ENCODE measurements at regions not wholly inside any gene's neighbourhood (a gene's known extent, or its start where the extent isn't known, plus 50 kb on each side); places are given as distances from the start of the nearest gene placed in this dataset.

GRCh38 chr2:18777250-18777812 is 188.0 kb upstream of the NT5C1B start:
- H3K27me3 Mint-ChIP-seq = no peaks in the 10 kb centered on the region
- no peak overlapping the region for H3K4me3 ChIP-seq (ENCODE audit: low read length)
- H3K4me3 Mint-ChIP-seq = no peak overlapping the region
- H3K36me3 Mint-ChIP-seq (ENCODE audit: low read depth) = no peaks in the 10 kb centered on the region
- no peak for TF ChIP-seq CTCF (IDR thresholded peaks at IDR 0.05)
- DNase-seq (no peak), ATAC-seq (ENCODE audit: poor library complexity) (no peak)
- POLR2A ChIA-PET = no interaction called here
- intact Hi-C loops (cut with DNase I, micrococcal nuclease) = no loop called here
- H3K4me1 Mint-ChIP-seq (ENCODE audit: low read depth) = no peaks in the 10 kb centered on the region
- no peaks in the 10 kb centered on the region for H3K9me3 ChIP-seq (ENCODE audit: control insufficient read depth in 1 of 2, insufficient read depth in 1 of 2, low read length in 2 of 2)
- no peak overlapping the region for H3K27ac ChIP-seq (ENCODE audit: low read depth in 1 of 2, low read length in 2 of 2)
- H3K27ac Mint-ChIP-seq = no peak overlapping the region
- no peaks in the 10 kb centered on the region for H3K27me3 ChIP-seq (ENCODE audit: control insufficient read depth in 1 of 2, insufficient read depth in 2 of 2, low read length in 2 of 2)
- H3K9me3 Mint-ChIP-seq = no peaks in the 10 kb centered on the region
- CTCF ChIA-PET = no interaction called here
- H3K36me3 ChIP-seq (ENCODE audit: insufficient read depth, low read length) = no peaks in the 10 kb centered on the region
- no peaks in the 10 kb centered on the region for H3K4me1 ChIP-seq (ENCODE audit: insufficient read depth, low read length)

DNA sequence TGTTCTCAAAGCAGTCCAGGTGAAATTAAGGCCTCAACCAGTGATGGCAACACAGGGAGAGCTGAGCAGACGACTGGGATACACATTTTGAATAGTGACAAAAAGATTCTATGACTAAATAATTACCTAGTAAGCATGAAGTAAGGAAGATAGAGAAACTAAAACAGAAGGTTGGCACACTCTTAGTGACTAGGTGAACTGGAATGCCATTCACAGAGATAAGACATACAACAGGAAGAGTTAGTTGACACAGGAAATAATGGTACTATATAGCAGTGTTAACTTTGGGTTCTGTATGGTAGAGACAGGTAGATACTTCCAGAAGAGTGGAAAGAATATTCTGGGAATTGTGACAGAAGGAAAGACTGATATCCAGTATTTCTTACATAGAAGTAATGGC is 181.8 kb upstream of the NT5C1B start:
- DNase-seq (no peak), ATAC-seq (ENCODE audit: poor library complexity) (no peak)
- no peaks in the 10 kb centered on the region for H3K4me1 ChIP-seq (ENCODE audit: insufficient read depth, low read length)
- H3K27ac ChIP-seq (ENCODE audit: low read depth in 1 of 2, low read length in 2 of 2) = no peak overlapping the region
- no peaks in the 10 kb centered on the region for H3K27me3 ChIP-seq (ENCODE audit: control insufficient read depth in 1 of 2, insufficient read depth in 2 of 2, low read length in 2 of 2)
- TF ChIP-seq CTCF (IDR thresholded peaks at IDR 0.05) = no peak
- intact Hi-C loops (cut with DNase I, micrococcal nuclease) = no loop called here
- H3K27ac Mint-ChIP-seq = no peak overlapping the region
- H3K4me3 ChIP-seq (ENCODE audit: low read length) = no peak overlapping the region
- H3K4me3 Mint-ChIP-seq = no peak overlapping the region
- no peaks in the 10 kb centered on the region for H3K36me3 ChIP-seq (ENCODE audit: insufficient read depth, low read length)
- peaks cover 17% of the 10 kb centered on the region for H3K9me3 Mint-ChIP-seq
- peaks cover 28% of the 10 kb centered on the region for H3K36me3 Mint-ChIP-seq (ENCODE audit: low read depth)
- no peaks in the 10 kb centered on the region for H3K4me1 Mint-ChIP-seq (ENCODE audit: low read depth)
- H3K9me3 ChIP-seq (ENCODE audit: control insufficient read depth in 1 of 2, insufficient read depth in 1 of 2, low read length in 2 of 2) = peaks cover 0 to 13% of the 10 kb centered on the region in 2 experiments
- ChIA-PET POLR2A (no interaction called here), CTCF (no interaction called here)
- no peaks in the 10 kb centered on the region for H3K27me3 Mint-ChIP-seq

- Histone ChIP-seq H3K4me3 (ENCODE audit: low read length) (no peak overlapping the region), H3K27ac (ENCODE audit: low read depth in 1 of 2, low read length in 2 of 2) (no peak overlapping the region), H3K4me1 (ENCODE audit: insufficient read depth, low read length) (no peaks in the 10 kb centered on the region), H3K27me3 (ENCODE audit: control insufficient read depth in 1 of 2, insufficient read depth in 2 of 2, low read length in 2 of 2) (no peaks in the 10 kb centered on the region), H3K9me3 (ENCODE audit: control insufficient read depth in 1 of 2, insufficient read depth in 1 of 2, low read length in 2 of 2) (peaks cover 0 to 5% of the 10 kb centered on the region in 2 experiments), H3K36me3 (ENCODE audit: insufficient read depth, low read length) (no peaks in the 10 kb centered on the region)
- ChIA-PET CTCF (no interaction called here), POLR2A (no interaction called here)
- Mint-ChIP-seq H3K4me3 (no peak overlapping the region), H3K27me3 (no peaks in the 10 kb centered on the region), H3K36me3 (ENCODE audit: low read depth) (peaks cover 13% of the 10 kb centered on the region), H3K4me1 (ENCODE audit: low read depth) (no peaks in the 10 kb centered on the region), H3K9me3 (peaks cover 6% of the 10 kb centered on the region), H3K27ac (no peak overlapping the region)
- DNase-seq = no peak
- ATAC-seq (ENCODE audit: poor library complexity) = no peak
- TF ChIP-seq CTCF (IDR thresholded peaks at IDR 0.05) = no peak
- intact Hi-C loops (cut with DNase I, micrococcal nuclease) = no loop called here
Measured at GRCh38 chr2:18763338-18763737, 174.0 kb upstream of the NT5C1B start.
